Endodermal cell (in vitro differentiated cells): ENCODE measurements at regions not wholly inside any gene's neighbourhood (a gene's known extent, or its start where the extent isn't known, plus 50 kb on each side); places are given as distances from the start of the nearest gene placed in this dataset.

Experiments
- DNase-seq: peaks from one replicate; pipeline ENCODE4 v3.0.0-alpha.2; 2017
- H3K27ac ChIP-seq: 2 replicates; pipeline ENCODE4 v1.5.1; 2013; ENCODE audit warnings: mild to moderate bottlenecking, low read depth, low read length, moderate library complexity
- H3K27me3 ChIP-seq: 2 replicates; pipeline ENCODE4 v1.6.1; 2013; ENCODE audit warnings: mild to moderate bottlenecking, low read length, moderate library complexity; ENCODE audit not compliant: insufficient read depth, control insufficient read depth, poor library complexity, severe bottlenecking
- H3K36me3 ChIP-seq: 2 replicates; pipeline ENCODE4 v1.7.0; 2013; ENCODE audit warnings: mild to moderate bottlenecking, low read length, moderate library complexity; ENCODE audit not compliant: control insufficient read depth, insufficient read depth
- H3K4me1 ChIP-seq: one replicate; pipeline ENCODE4 v1.7.0; 2013; ENCODE audit warnings: low read length; ENCODE audit not compliant: control insufficient read depth, insufficient read depth
- H3K4me3 ChIP-seq: 2 replicates; pipeline ENCODE4 v1.5.1; 2013; ENCODE audit warnings: mild to moderate bottlenecking, low read length, moderate library complexity
- H3K9ac ChIP-seq: 2 replicates; pipeline ENCODE4 v1.6.1; 2013; ENCODE audit warnings: mild to moderate bottlenecking, low read length, moderate library complexity; ENCODE audit not compliant: poor library complexity, severe bottlenecking; ENCODE audit errors: extremely low read depth
- H3K9me3 ChIP-seq: 2 replicates; pipeline ENCODE4 v1.6.1; 2013; ENCODE audit warnings: mild to moderate bottlenecking, low read length, moderate library complexity; ENCODE audit not compliant: control insufficient read depth
- H3K27ac Mint-ChIP-seq: 2 replicates; pipeline ENCODE4 v1.8.0; 2020; ENCODE audit warnings: mixed read lengths
- H3K27me3 Mint-ChIP-seq: 2 replicates; pipeline ENCODE4 v1.8.0; 2021; ENCODE audit warnings: mild to moderate bottlenecking, mixed read lengths; ENCODE audit not compliant: insufficient read depth
- H3K36me3 Mint-ChIP-seq: 2 replicates; pipeline ENCODE4 v1.8.0; 2020; ENCODE audit warnings: low read depth, mixed read lengths
- H3K4me1 Mint-ChIP-seq: 2 replicates; pipeline ENCODE4 v1.8.0; 2020; ENCODE audit warnings: mixed read lengths
- H3K4me3 Mint-ChIP-seq: 2 replicates; pipeline ENCODE4 v1.8.0; 2020; ENCODE audit warnings: mild to moderate bottlenecking, moderate library complexity, mixed read lengths
- H3K9me3 Mint-ChIP-seq: 2 replicates; pipeline ENCODE4 v1.8.0; 2020; ENCODE audit warnings: mild to moderate bottlenecking, mixed read lengths
- CTCF ChIP-seq: fragments of 200-600 bp; sonication (generic); conservative IDR thresholded peaks from 2 replicates; pipeline ENCODE4 v1.5.0; 2021; ENCODE audit warnings: antibody characterized with exemption, mild to moderate bottlenecking
- WGBS, 2 experiments: methylation state at CpG; one replicate each; pipeline versions ENCODE4 v1.1.5 to v1.1.7; 2013; ENCODE audit warnings: missing lambda C conversion rate in 2 of 2, mixed read lengths in 1 of 2; ENCODE audit not compliant: insufficient coverage in 1 of 2, insufficient read length in 1 of 2; 5-methylcytosine and 5-hydroxymethylcytosine counted together

- peaks cover 4% of the 10 kb centered on the region for H3K9me3 Mint-ChIP-seq
- H3K27me3 Mint-ChIP-seq = peaks cover 12% of the 10 kb centered on the region
- H3K27ac Mint-ChIP-seq = no peak overlapping the region
- no peaks in the 10 kb centered on the region for H3K36me3 ChIP-seq
- H3K4me3 Mint-ChIP-seq = no peak overlapping the region
- no peak overlapping the region for H3K27ac ChIP-seq
- H3K4me1 Mint-ChIP-seq = peaks cover 17% of the 10 kb centered on the region
- no peaks in the 10 kb centered on the region for H3K9me3 ChIP-seq
- H3K4me1 ChIP-seq = peaks cover 15% of the 10 kb centered on the region
- no peak overlapping the region for H3K9ac ChIP-seq
- H3K4me3 ChIP-seq = no peak overlapping the region
- H3K27me3 ChIP-seq = peaks cover 28% of the 10 kb centered on the region
- no peak for DNase-seq
- H3K36me3 Mint-ChIP-seq = no peaks in the 10 kb centered on the region
- 95% methylated on average over 2 of the region's 2 CpGs; no CpG with 5 or more reads in 1 of the 2 experiments for WGBS, 2 experiments
- TF ChIP-seq CTCF = no peak
These were observed 379.0 kb downstream of the NOVA1 start for GRCh38 chr14:26218861-26219260.

GRCh38 chr14:26217778-26218177 is 380.1 kb downstream of the NOVA1 start:
- Mint-ChIP-seq H3K27me3 (peaks cover 12% of the 10 kb centered on the region), H3K4me3 (no peak overlapping the region), H3K9me3 (peaks cover 4% of the 10 kb centered on the region), H3K27ac (no peak overlapping the region), H3K4me1 (peaks cover 24% of the 10 kb centered on the region), H3K36me3 (no peaks in the 10 kb centered on the region)
- no peaks in the 10 kb centered on the region for H3K9me3 ChIP-seq
- DNase-seq = no peak
- H3K4me3 ChIP-seq = no peak overlapping the region
- H3K9ac ChIP-seq = no peak overlapping the region
- no peaks in the 10 kb centered on the region for H3K36me3 ChIP-seq
- H3K4me1 ChIP-seq = peaks cover 16% of the 10 kb centered on the region
- H3K27me3 ChIP-seq = peaks cover 28% of the 10 kb centered on the region
- H3K27ac ChIP-seq = no peak overlapping the region
- 96 to 100% methylated on average over 2 of the region's 2 CpGs for WGBS, 2 experiments
- TF ChIP-seq CTCF = no peak

DNA sequence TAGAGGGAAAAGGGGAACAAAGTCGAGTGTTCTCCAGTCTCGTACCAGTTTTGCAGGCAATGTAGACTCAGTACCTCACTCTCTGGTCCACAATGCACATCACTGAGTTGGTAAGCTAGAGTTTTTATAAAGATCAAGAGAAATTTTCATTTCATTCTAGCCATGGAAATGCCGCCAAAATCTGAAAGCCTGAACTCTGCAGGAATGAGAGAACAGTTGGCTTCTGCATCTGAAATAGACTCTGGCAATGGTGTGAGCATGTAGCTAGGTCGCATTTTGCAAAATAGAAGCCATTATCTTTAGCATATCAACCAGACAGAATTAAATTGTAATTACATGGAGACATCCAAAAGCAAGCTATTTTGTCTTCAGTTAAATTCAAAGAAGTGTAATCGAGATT is 381.0 kb downstream of the NOVA1 start:
- H3K4me1 Mint-ChIP-seq = peaks cover 31% of the 10 kb centered on the region
- Histone ChIP-seq H3K4me1 (peaks cover 20% of the 10 kb centered on the region), H3K4me3 (no peak overlapping the region), H3K36me3 (no peaks in the 10 kb centered on the region), H3K27ac (no peak overlapping the region), H3K9ac (no peak overlapping the region), H3K27me3 (peaks cover 18% of the 10 kb centered on the region), H3K9me3 (no peaks in the 10 kb centered on the region)
- no peak overlapping the region for H3K4me3 Mint-ChIP-seq
- DNase-seq = no peak
- H3K27me3 Mint-ChIP-seq = peaks cover 12% of the 10 kb centered on the region
- H3K27ac Mint-ChIP-seq = no peak overlapping the region
- no peaks in the 10 kb centered on the region for H3K36me3 Mint-ChIP-seq
- peaks cover 4% of the 10 kb centered on the region for H3K9me3 Mint-ChIP-seq
- 91 to 97% methylated on average over 5 of the region's 5 CpGs for WGBS, 2 experiments
- no peak for TF ChIP-seq CTCF
